GM12891 (cell line): ENCODE measurements at regions not wholly inside any gene's neighbourhood (a gene's known extent, or its start where the extent isn't known, plus 50 kb on each side); places are given as distances from the start of the nearest gene placed in this dataset.

Source experiments
- POLR2A ChIP-seq: IDR thresholded peaks from 2 replicates; pipeline ENCODE4 v1.6.1; 2011; ENCODE audit warnings: low read depth, low read length, control low read depth
- SPI1 ChIP-seq: IDR thresholded peaks from 2 replicates; pipeline ENCODE4 v1.6.1; 2011; ENCODE audit warnings: low read depth, low read length, control low read depth

DNA sequence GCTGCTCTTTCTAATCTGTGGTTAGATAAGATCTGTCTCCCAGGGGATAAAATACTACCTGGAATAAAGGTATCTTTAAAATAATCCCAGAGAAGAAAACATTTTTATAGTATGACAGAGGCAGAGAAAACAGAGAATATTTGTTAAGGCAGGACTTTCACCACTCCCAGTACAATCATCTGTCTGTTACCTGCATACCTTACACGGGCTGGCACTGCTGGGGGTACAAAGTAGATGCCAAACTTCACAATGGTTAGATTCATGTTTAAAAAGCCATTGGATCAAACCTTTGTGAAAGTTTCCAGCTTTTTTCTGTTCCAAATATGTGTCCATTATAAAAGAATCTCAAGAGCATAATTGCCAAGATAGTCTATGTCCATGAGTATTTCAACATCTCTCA lies 273.6 kb upstream of the BTG1 start:
- TF ChIP-seq SPI1 (no peak), POLR2A (no peak)
